Right cardiac atrium (tissue), 5 donors: ENCODE measurements at regions not wholly inside any gene's neighbourhood (a gene's known extent, or its start where the extent isn't known, plus 50 kb on each side); places are given as distances from the start of the nearest gene placed in this dataset.
A peak's percentile ranks its signal among the peaks of the same experiment; 100 is the strongest.

Experiments
- ATAC-seq, 2 donors: fragments of 200-7000 bp; cut with Tn5 transposase; one replicate each; pipeline versions ENCODE4 v1.8.0 to v1.9.1; 2020; ENCODE audit warnings: moderate library complexity in 2 of 2, mild to moderate bottlenecking in 1 of 2
- DNase-seq, 3 donors: peaks; one replicate each; pipeline ENCODE4 v3.0.0-alpha.2; 2020
- H3K27ac ChIP-seq: one replicate; pipeline ENCODE4 v1.5.1; 2013; ENCODE audit warnings: mild to moderate bottlenecking, low read length, control low read depth, moderate library complexity
- H3K27me3 ChIP-seq: one replicate; pipeline ENCODE4 v1.6.1; 2013; ENCODE audit not compliant: control insufficient read depth, insufficient read depth
- H3K4me1 ChIP-seq: one replicate; pipeline ENCODE4 v1.6.1; 2013; ENCODE audit warnings: low read length; ENCODE audit not compliant: control insufficient read depth, insufficient read depth
- H3K4me3 ChIP-seq: one replicate; pipeline ENCODE4 v1.5.1; 2013; ENCODE audit warnings: low read length, control low read depth
- H3K9me3 ChIP-seq: one replicate; pipeline ENCODE4 v1.6.1; 2013; ENCODE audit warnings: low read length; ENCODE audit not compliant: control insufficient read depth
- WGBS: extraction: QIAGEN DNeasy Blood & Tissue Kit; methylation state at CpG from one replicate; pipeline ENCODE4 v1.1.7; 2013; 5-methylcytosine and 5-hydroxymethylcytosine counted together
- intact Hi-C, 4 donors: fragments of 100-400 bp; cut with DNase I; formaldehyde crosslinking; loops; one replicate each; pipeline versions ENCODE4 v1.11.0 to v1.14.0; 2022 to 2023
- donor health status: healthy with polysubstance abuse.
- donor health status: DM: no; HTN: yes; CAD: no.
- donor health status: DM: no; HTN: no; CAD: no.
- donor health status: DM: no; HTN: yes; CAD: no; lungs with severe emphysema.
- donor health status: DM: yes; HTN: yes; CAD: no.

DNA sequence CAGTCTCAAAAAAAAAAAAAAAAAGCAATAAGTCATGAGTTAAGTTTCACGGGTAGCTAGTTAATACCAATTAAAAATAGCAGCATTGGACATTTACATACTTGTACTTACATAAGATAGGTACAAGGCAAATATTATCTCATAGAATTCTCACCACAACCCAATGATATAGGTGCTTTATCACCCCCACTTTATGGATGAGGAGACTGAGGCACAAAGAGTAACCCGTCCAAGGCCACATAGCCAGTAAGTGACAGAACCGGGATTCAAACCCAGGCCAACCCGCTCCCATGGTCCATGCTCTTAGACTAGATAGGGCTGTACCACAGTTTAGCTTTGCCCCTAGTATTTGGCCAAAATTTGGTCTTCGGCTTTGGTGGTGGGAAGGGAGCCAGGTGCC is 132.5 kb upstream of the SLC45A1 start:
- no peaks in the 10 kb centered on the region for H3K9me3 ChIP-seq
- intact Hi-C loops = no loop called here
- ATAC-seq = no peak
- 95% methylated on average over 5 of the region's 5 CpGs for WGBS
- no peak overlapping the region for H3K27ac ChIP-seq
- H3K4me3 ChIP-seq = no peak overlapping the region
- H3K27me3 ChIP-seq = no peaks in the 10 kb centered on the region
- peaks cover 6% of the 10 kb centered on the region for H3K4me1 ChIP-seq
- no peak for DNase-seq

DNA sequence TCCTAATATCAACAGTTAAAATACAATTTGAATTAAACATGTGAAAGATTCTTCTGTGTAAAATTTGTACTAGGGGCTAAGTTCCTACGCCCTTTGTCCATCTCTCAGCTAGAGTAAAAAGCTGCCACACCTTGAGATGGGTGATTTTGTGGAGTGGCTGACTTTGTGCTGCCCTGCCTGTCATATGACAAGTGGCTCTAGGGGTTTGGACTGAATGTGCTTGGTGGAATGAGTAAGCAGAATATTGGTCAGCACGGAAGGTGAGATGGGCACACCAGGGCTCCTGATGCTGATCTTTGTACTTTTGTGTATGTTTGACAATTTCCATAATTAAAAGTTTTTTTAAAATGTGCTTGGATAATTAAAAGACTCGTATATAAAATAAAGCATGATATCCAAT is 133.6 kb upstream of the SLC45A1 start:
- Histone ChIP-seq H3K9me3 (no peaks in the 10 kb centered on the region), H3K27ac (no peak overlapping the region), H3K4me1 (peaks cover 2% of the 10 kb centered on the region), H3K4me3 (no peak overlapping the region), H3K27me3 (no peaks in the 10 kb centered on the region)
- intact Hi-C loops = no loop called here
- 87% methylated on average over 3 of the region's 3 CpGs for WGBS
- DNase-seq = no peak
- peak; percentile 61 to 79 for ATAC-seq

GRCh38 chr1:8182034-8182761 is 135.7 kb upstream of the SLC45A1 start:
- no peaks in the 10 kb centered on the region for H3K9me3 ChIP-seq
- WGBS = 74% methylated on average over 12 of the region's 12 CpGs
- no peak overlapping the region for H3K4me3 ChIP-seq
- no peak overlapping the region for H3K27ac ChIP-seq
- no peaks in the 10 kb centered on the region for H3K27me3 ChIP-seq
- peak; percentile 56 to 72 for ATAC-seq
- intact Hi-C loops = no loop called here
- no peak for DNase-seq
- peaks cover 2% of the 10 kb centered on the region for H3K4me1 ChIP-seq

GRCh38 chr1:8179132-8179793 is 138.7 kb upstream of the SLC45A1 start:
- DNase-seq = no peak
- no peak overlapping the region for H3K4me3 ChIP-seq
- H3K4me1 ChIP-seq = peaks cover 2% of the 10 kb centered on the region
- WGBS = 94% methylated on average over 1 of the region's 1 CpG
- no peak for ATAC-seq
- H3K27ac ChIP-seq = no peak overlapping the region
- no peaks in the 10 kb centered on the region for H3K9me3 ChIP-seq
- no peaks in the 10 kb centered on the region for H3K27me3 ChIP-seq
- intact Hi-C loops = no loop called here

- Histone ChIP-seq H3K27ac (no peak overlapping the region), H3K4me3 (no peak overlapping the region), H3K9me3 (no peaks in the 10 kb centered on the region), H3K4me1 (no peaks in the 10 kb centered on the region), H3K27me3 (no peaks in the 10 kb centered on the region)
- WGBS = 76% methylated on average over 3 of the region's 3 CpGs
- intact Hi-C loops = no loop called here
- ATAC-seq (no peak), DNase-seq (no peak)
These were observed 141.6 kb upstream of the SLC45A1 start for GRCh38 chr1:8176279-8176678.

- Histone ChIP-seq H3K4me3 (no peak overlapping the region), H3K27ac (no peak overlapping the region), H3K4me1 (peaks cover 6% of the 10 kb centered on the region), H3K27me3 (no peaks in the 10 kb centered on the region), H3K9me3 (no peaks in the 10 kb centered on the region)
- 82% methylated on average over 5 of the region's 5 CpGs for WGBS
- intact Hi-C loops = no loop called here
- ATAC-seq = peak in 1 of 2 donors; percentile 67
- no peak for DNase-seq
These were observed 143.1 kb upstream of the SLC45A1 start for GRCh38 chr1:8174807-8175206.

DNA sequence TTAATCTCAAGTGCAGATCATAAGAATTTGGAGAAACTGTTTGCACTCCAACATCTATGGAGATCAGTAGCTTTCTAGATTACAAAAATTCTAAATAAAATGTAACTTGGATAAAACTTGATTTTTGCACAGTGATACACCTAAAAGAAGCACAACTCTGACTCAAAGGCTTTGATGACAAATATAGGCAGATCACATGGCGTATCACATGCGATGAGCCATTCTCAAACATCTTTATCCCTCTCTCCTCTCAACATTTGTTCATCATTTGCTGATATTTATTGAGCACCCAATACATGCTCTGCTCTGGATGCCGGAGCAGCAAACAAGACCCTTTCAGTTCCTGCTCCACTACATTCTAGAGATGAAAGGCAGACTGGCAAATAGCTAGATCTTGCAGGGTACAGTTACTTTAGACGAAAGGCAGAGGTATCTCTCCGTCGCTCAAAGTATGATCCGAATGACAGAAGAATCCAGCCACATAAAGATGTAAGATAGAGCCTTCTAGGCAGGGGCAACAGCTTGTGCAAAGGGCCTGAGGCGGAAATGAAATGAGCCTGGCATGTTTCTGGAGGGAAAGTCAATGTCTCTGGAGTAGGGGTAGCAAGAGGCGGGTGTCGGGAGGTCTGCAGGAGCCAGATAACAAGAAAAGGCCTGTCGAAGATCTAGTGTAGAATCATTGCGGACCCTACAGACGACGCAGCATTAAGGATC is 145.8 kb upstream of the ERRFI1 start:
- Histone ChIP-seq H3K27ac (no peak overlapping the region), H3K4me3 (no peak overlapping the region), H3K9me3 (no peaks in the 10 kb centered on the region), H3K27me3 (no peaks in the 10 kb centered on the region), H3K4me1 (peaks cover 6% of the 10 kb centered on the region)
- intact Hi-C loops = no loop called here
- ATAC-seq (no peak), DNase-seq (no peak)
- WGBS = 96% methylated on average over 14 of the region's 14 CpGs

GRCh38 chr1:8170059-8170835 is 144.1 kb upstream of the ERRFI1 start:
- no peaks in the 10 kb centered on the region for H3K9me3 ChIP-seq
- peaks cover 10% of the 10 kb centered on the region for H3K4me1 ChIP-seq
- H3K27me3 ChIP-seq = no peaks in the 10 kb centered on the region
- ATAC-seq (peak; percentile 15 to 22), DNase-seq (peak in 1 of 3 donors; percentile 60)
- H3K27ac ChIP-seq = no peak overlapping the region
- WGBS = 79% methylated on average over 13 of the region's 13 CpGs
- intact Hi-C loops = no loop called here
- H3K4me3 ChIP-seq = no peak overlapping the region

- Histone ChIP-seq H3K27ac (no peak overlapping the region), H3K4me3 (no peak overlapping the region), H3K9me3 (no peaks in the 10 kb centered on the region), H3K4me1 (peaks cover 10% of the 10 kb centered on the region), H3K27me3 (no peaks in the 10 kb centered on the region)
- intact Hi-C loops = no loop called here
- DNase-seq = peak in 2 of 3 donors; percentile 50 to 75
- 34% methylated on average over 9 of the region's 9 CpGs for WGBS
- peak; percentile 80 to 81 for ATAC-seq
These were observed 143.4 kb upstream of the ERRFI1 start for GRCh38 chr1:8169364-8170058.

DNA sequence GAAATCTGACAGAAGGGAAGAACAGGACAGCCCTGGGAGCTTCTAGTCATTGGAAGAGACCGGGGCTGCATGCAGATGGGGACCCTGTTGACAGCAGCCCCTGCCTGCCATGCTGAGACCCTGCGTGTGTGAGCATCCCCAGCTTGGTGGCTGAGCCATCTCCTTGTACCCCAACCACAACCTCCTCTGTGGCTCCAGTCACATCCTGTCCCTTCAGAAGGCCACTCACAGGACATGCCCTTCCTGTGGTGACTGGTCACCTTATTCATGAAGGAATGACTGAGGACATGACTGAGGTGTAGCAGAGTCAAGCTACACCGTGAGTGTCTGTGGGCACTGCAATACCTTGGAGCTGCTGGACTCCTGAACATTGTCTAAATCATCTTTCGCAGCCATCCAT is 141.8 kb upstream of the ERRFI1 start:
- intact Hi-C loops = no loop called here
- no peak for DNase-seq
- Histone ChIP-seq H3K9me3 (no peaks in the 10 kb centered on the region), H3K27ac (no peak overlapping the region), H3K4me1 (peaks cover 10% of the 10 kb centered on the region), H3K27me3 (no peaks in the 10 kb centered on the region), H3K4me3 (no peak overlapping the region)
- 99% methylated on average over 4 of the region's 4 CpGs for WGBS
- ATAC-seq = no peak
